ENCODE measurements at regions not wholly inside any gene's neighbourhood (a gene's known extent, or its start where the extent isn't known, plus 50 kb on each side); places are given as distances from the start of the nearest gene placed in this dataset.

DNA sequence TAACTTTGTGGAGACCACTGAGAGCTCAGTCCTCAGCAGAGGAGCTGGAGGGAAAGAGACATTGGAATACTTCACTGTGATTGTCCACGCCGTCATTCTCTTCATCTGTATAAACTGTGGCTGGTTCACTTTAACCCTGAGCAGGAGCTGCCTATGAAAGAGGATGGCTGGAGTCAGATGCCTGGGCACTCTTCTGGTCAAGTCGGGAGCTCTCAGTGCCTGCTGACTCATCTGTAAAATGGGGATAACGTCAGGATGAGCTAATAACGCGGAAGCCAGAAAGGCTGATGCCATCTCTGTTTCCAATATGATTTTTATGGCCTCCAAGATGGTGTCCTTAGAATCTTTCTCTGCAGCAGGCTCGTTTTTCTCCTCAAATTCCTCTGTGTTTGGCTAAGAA, 51.6 kb upstream of the MRPS22 start (continued):
- TF ChIP-seq, protein P1, sequence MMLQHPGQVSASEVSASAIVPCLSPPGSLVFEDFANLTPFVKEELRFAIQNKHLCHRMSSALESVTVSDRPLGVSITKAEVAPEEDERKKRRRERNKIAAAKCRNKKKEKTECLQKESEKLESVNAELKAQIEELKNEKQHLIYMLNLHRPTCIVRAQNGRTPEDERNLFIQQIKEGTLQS (IDR thresholded peaks at IDR 0.05; ENCODE audit: borderline replicate concordance, extremely low read depth, low read depth, low read length) = no peak
- TF ChIP-seq BHLHE40 (IDR thresholded peaks at IDR 0.05; ENCODE audit: borderline replicate concordance in 1 of 2, low read depth in 2 of 2, low read length in 1 of 2) = no peak

DNA sequence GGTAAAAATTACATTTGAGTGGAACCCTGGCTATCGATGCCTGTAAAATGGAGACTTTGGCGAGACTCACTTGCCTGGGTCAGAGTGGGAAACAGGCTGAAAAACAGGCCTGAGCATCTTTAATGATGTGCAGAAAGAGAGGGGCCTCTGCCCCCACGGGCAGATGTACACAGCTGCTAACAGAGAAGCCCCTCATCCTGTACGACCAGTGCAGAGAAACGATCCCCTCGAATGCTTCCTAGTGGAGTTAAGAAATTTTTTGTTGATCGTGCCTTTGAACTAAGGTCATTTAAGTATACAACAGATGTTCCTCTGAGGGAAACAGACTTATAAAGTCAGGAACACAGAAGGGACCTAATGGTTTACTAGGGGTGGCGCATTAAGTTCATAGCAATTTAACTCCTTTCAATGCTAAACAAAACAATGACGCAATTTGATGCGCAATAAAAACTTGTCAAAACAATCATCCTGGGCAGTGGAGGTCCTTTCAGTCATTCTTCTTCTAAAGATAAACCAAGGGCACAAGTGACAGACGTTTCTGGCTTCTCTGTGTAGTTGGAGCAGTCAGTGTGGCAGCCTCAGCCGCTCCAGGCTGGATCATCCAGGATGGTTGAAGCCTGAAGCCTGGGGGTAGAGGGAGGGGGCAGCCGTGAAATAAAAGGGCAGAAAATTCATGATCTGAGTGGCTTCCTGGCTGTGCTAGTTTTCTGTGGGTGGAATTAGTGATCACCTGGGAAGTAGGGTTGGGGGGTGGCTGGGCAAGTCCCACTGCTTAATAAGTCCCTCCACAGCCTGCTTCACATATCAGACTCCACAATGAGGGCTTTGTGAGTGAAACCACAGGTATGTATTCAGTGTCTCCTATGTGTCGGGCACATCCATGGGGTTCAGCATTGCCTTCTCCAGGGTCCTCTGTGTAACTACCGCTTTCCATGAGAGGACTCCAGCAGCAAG, 50.8 kb upstream of the MRPS22 start:
- CTCF ChIA-PET = interaction anchor here (0.7 kb wide), 1 partner anchor 891 kb away, joined by 4 read pairs; no protein-coding TSS in a partner anchor
- SMC1A ChIA-PET (ENCODE audit: uncharacterized antibody, unreplicated experiment) = interaction anchor here (1.4 kb wide), 1 partner anchor 16 kb away, joined by 3 read pairs; no protein-coding TSS in a partner anchor
- DNase-seq (ENCODE audit: low read depth, low spot score) (no peak), ATAC-seq (no peak), FAIRE-seq (no peak)
- Histone ChIP-seq H3K27me3 (replicated peaks in 1 of 2; ENCODE audit: control insufficient read depth in 2 of 2, insufficient read depth in 2 of 2, low read length in 1 of 2) (peaks cover 2 to 3% of the 10 kb centered on the region in 2 experiments; a peak in 2 of 4 replicates), H3K27ac (ENCODE audit: control insufficient read depth, insufficient read depth) (no peak overlapping the region), H3K9me3 (replicated peaks; ENCODE audit: control insufficient read depth, insufficient read depth, low read length) (no peaks in the 10 kb centered on the region), H3K79me2 (ENCODE audit: control insufficient read depth, insufficient read depth, low read length) (no peaks in the 10 kb centered on the region), H2AFZ (ENCODE audit: control insufficient read depth, low read depth, low read length) (no peak overlapping the region), H3K4me3 (no peak overlapping the region), H4K20me1 (ENCODE audit: control insufficient read depth, insufficient read depth) (no peaks in the 10 kb centered on the region), H3K9ac (ENCODE audit: control insufficient read depth, insufficient read depth, low read length) (no peak overlapping the region), H3K36me3 (ENCODE audit: control insufficient read depth in 2 of 2, insufficient read depth in 2 of 2, low read length in 1 of 2) (no peaks in the 10 kb centered on the region), H3K4me1 (ENCODE audit: control insufficient read depth, insufficient read depth, low read length) (no peaks in the 10 kb centered on the region), H3K4me2 (ENCODE audit: control insufficient read depth, insufficient read depth) (no peak overlapping the region)
- in situ Hi-C loops (cut with MboI) = no loop called here
- intact Hi-C loops (cut with micrococcal nuclease; ENCODE audit: unreplicated experiment) = no loop called here
- RAD21 ChIA-PET (ENCODE audit: unreplicated experiment) = no interaction called here
- WGBS (ENCODE audit: insufficient coverage, insufficient replicate concordance, low lambda C conversion rate, missing lambda C conversion rate) = 50% methylated on average over 15 of the region's 15 CpGs
- no TSS peak for BruUV-seq (replicated peaks)
- POLR2A ChIA-PET = no interaction called here
- TF ChIP-seq CEBPB (IDR thresholded peaks at IDR 0.05; ENCODE audit: borderline replicate concordance in 1 of 2, low read depth in 2 of 2, low read length in 2 of 2) (no peak), IKZF2 (IDR thresholded peaks at IDR 0.05) (no peak), FOXK2 (IDR thresholded peaks at IDR 0.05) (no peak), SREBF2 (IDR thresholded peaks at IDR 0.05; ENCODE audit: low read length) (no peak), YY1 (IDR thresholded peaks at IDR 0.05; ENCODE audit: low read depth, low read length) (no peak), CBX5 (IDR thresholded peaks at IDR 0.05; ENCODE audit: low read depth) (no peak)
- TF ChIP-seq, protein P2, sequence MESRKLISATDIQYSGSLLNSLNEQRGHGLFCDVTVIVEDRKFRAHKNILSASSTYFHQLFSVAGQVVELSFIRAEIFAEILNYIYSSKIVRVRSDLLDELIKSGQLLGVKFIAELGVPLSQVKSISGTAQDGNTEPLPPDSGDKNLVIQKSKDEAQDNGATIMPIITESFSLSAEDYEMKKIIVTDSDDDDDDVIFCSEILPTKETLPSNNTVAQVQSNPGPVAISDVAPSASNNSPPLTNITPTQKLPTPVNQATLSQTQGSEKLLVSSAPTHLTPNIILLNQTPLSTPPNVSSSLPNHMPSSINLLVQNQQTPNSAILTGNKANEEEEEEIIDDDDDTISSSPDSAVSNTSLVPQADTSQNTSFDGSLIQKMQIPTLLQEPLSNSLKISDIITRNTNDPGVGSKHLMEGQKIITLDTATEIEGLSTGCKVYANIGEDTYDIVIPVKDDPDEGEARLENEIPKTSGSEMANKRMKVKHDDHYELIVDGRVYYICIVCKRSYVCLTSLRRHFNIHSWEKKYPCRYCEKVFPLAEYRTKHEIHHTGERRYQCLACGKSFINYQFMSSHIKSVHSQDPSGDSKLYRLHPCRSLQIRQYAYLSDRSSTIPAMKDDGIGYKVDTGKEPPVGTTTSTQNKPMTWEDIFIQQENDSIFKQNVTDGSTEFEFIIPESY (IDR thresholded peaks at IDR 0.05) = no peak
- TF ChIP-seq, protein P3, sequence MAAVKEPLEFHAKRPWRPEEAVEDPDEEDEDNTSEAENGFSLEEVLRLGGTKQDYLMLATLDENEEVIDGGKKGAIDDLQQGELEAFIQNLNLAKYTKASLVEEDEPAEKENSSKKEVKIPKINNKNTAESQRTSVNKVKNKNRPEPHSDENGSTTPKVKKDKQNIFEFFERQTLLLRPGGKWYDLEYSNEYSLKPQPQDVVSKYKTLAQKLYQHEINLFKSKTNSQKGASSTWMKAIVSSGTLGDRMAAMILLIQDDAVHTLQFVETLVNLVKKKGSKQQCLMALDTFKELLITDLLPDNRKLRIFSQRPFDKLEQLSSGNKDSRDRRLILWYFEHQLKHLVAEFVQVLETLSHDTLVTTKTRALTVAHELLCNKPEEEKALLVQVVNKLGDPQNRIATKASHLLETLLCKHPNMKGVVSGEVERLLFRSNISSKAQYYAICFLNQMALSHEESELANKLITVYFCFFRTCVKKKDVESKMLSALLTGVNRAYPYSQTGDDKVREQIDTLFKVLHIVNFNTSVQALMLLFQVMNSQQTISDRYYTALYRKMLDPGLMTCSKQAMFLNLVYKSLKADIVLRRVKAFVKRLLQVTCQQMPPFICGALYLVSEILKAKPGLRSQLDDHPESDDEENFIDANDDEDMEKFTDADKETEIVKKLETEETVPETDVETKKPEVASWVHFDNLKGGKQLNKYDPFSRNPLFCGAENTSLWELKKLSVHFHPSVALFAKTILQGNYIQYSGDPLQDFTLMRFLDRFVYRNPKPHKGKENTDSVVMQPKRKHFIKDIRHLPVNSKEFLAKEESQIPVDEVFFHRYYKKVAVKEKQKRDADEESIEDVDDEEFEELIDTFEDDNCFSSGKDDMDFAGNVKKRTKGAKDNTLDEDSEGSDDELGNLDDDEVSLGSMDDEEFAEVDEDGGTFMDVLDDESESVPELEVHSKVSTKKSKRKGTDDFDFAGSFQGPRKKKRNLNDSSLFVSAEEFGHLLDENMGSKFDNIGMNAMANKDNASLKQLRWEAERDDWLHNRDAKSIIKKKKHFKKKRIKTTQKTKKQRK (IDR thresholded peaks at IDR 0.05; ENCODE audit: low read depth, low read length) = no peak

Measured in GM12878 (cell line).